ENCODE measurements at regions not wholly inside any gene's neighbourhood (a gene's known extent, or its start where the extent isn't known, plus 50 kb on each side); places are given as distances from the start of the nearest gene placed in this dataset.
A peak's percentile ranks its signal among the peaks of the same experiment; 100 is the strongest.

DNA sequence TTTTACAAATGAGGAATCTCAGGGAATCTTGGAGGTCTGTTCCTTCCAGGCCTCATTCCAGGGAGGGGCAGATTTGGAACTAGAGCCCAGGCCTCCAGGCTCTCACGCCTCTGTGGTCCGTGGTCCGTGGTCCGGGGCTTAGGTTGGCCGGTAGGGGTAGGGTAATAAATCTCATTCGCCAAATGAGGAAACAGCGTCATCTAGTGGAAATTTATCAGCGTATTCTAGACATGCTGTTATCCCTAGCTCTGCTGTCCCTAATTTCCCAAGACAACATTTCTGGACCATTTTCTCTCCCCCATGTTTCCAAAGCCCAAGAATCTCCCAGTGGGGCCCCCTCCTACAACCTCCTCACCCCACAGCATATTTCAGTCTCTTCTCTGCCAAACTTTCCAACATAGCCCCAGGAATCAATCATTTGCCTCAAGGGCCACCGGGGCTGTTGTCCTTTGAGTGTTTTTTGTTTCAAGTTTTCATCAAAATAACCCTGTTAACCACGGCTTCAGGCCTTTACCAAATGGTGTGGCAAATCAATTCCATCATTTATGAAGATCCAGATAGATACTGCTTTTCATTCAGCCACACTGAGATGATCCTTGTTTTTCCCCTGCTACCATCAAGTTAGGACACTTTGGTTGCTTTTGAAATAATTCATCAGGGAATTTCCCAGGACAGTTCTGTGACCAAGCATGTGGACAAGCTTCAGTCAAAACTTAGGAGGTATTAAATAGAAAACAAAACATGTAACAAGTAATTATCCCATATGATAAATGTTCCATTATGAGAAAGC, 126.8 kb downstream of the ALDH8A1 start:
- intact Hi-C loops (cut with micrococcal nuclease): loop anchor here (1.0 to 2.0 kb wide), 7 partner anchors 59 to 712 kb away; no protein-coding TSS in a partner anchor
- Mint-ChIP-seq H3K4me1 (ENCODE audit: insufficient read depth, unreplicated experiment) (peaks cover 27% of the 10 kb centered on the region), H3K9me3 (ENCODE audit: unreplicated experiment) (no peaks in the 10 kb centered on the region), H3K27me3 (ENCODE audit: insufficient read depth, unreplicated experiment) (no peaks in the 10 kb centered on the region), H3K36me3 (ENCODE audit: insufficient read depth, unreplicated experiment) (no peaks in the 10 kb centered on the region), H3K4me3 (ENCODE audit: unreplicated experiment) (no peak overlapping the region), H3K27ac (ENCODE audit: low read depth, unreplicated experiment) (no peak overlapping the region)
- POLR2A ChIA-PET: interaction anchor here (0.6 to 2.3 kb wide), 17 partner anchors 87 to 702 kb away, joined by 3 to 13 read pairs (median 4); no protein-coding TSS in a partner anchor
- peak; percentile 88 for DNase-seq (ENCODE audit: unreplicated experiment)
- TF ChIP-seq CTCF (IDR thresholded peaks at IDR 0.05; ENCODE audit: unreplicated experiment): peak; percentile 82
- no TSS peak for BruUV-seq (replicated peaks)
- CTCF ChIA-PET: interaction anchor here (0.6 to 12.7 kb wide), 33 partner anchors 14 to 712 kb away, joined by 3 to 147 read pairs (median 5); no protein-coding TSS in a partner anchor

- no peaks in the 10 kb centered on the region for H3K9me3 Mint-ChIP-seq (ENCODE audit: unreplicated experiment)
- ChIA-PET POLR2A (interaction anchor here (0.6 to 2.3 kb wide), 9 partner anchors 119 to 701 kb away, joined by 3 to 13 read pairs (median 5); no protein-coding TSS in a partner anchor), CTCF (interaction anchor here (0.6 to 12.7 kb wide), 42 partner anchors 9 to 712 kb away, joined by 3 to 147 read pairs (median 4); no protein-coding TSS in a partner anchor)
- BruUV-seq (replicated peaks): no TSS peak
- intact Hi-C loops (cut with micrococcal nuclease): loop anchor here (2.0 kb wide), 1 partner anchor 385 kb away; no protein-coding TSS in a partner anchor
- TF ChIP-seq CTCF (IDR thresholded peaks at IDR 0.05; ENCODE audit: unreplicated experiment): no peak
- H3K27me3 Mint-ChIP-seq (ENCODE audit: insufficient read depth, unreplicated experiment): no peaks in the 10 kb centered on the region
- H3K4me3 Mint-ChIP-seq (ENCODE audit: unreplicated experiment): no peak overlapping the region
- peaks cover 22% of the 10 kb centered on the region for H3K4me1 Mint-ChIP-seq (ENCODE audit: insufficient read depth, unreplicated experiment)
- no peaks in the 10 kb centered on the region for H3K36me3 Mint-ChIP-seq (ENCODE audit: insufficient read depth, unreplicated experiment)
- no peak for DNase-seq (ENCODE audit: unreplicated experiment)
- peak overlapping the region; percentile 29 for H3K27ac Mint-ChIP-seq (ENCODE audit: low read depth, unreplicated experiment)
These were observed 127.7 kb downstream of the ALDH8A1 start for GRCh38 chr6:134821928-134822864.

DNA sequence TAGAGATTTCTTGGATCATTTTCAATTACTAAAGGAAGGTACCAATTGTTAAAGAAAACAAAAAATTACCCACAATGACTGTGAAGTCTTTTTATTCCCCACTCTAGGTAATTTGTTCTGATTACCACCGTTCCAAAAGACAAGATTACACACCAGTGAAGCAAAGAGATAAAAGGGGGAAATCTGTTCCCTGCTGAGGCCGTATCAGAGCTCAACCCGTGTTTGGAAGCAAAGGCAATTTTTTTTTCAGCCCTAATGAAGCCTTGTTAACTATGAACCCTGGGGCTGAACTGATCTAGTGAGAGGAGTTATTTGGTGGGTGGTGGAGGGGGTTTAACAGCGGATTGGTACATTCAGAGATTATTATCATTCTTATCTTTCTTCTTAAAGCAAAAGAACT, 128.5 kb downstream of the ALDH8A1 start:
- intact Hi-C loops (cut with micrococcal nuclease): no loop called here
- DNase-seq (ENCODE audit: unreplicated experiment): no peak
- no peaks in the 10 kb centered on the region for H3K36me3 Mint-ChIP-seq (ENCODE audit: insufficient read depth, unreplicated experiment)
- H3K4me3 Mint-ChIP-seq (ENCODE audit: unreplicated experiment): no peak overlapping the region
- H3K27ac Mint-ChIP-seq (ENCODE audit: low read depth, unreplicated experiment): peak overlapping the region; percentile 35
- ChIA-PET CTCF (interaction anchor here (1.1 to 12.7 kb wide), 7 partner anchors 12 to 711 kb away, joined by 4 to 147 read pairs (median 4); no protein-coding TSS in a partner anchor), POLR2A (interaction anchor here (2.2 kb wide), 1 partner anchor 177 kb away, joined by 8 read pairs; no protein-coding TSS in a partner anchor)
- TF ChIP-seq CTCF (IDR thresholded peaks at IDR 0.05; ENCODE audit: unreplicated experiment): no peak
- no peaks in the 10 kb centered on the region for H3K27me3 Mint-ChIP-seq (ENCODE audit: insufficient read depth, unreplicated experiment)
- H3K9me3 Mint-ChIP-seq (ENCODE audit: unreplicated experiment): no peaks in the 10 kb centered on the region
- H3K4me1 Mint-ChIP-seq (ENCODE audit: insufficient read depth, unreplicated experiment): peaks cover 14% of the 10 kb centered on the region
- no TSS peak for BruUV-seq (replicated peaks)

All from MCF 10A (cell line).